SU-DHL-6 (cell line): ENCODE measurements at regions not wholly inside any gene's neighbourhood (a gene's known extent, or its start where the extent isn't known, plus 50 kb on each side); places are given as distances from the start of the nearest gene placed in this dataset.
"Not testable (repeated sequence)": the region's sequence is repeated elsewhere in the genome, so short reads cannot be mapped to it uniquely, and the experiment has no call there.

Experiments
- EZH2phosphoT487 ChIP-seq: fragments of 200-600 bp; sonication (generic), shearing (Covaris generic); conservative IDR thresholded peaks from 2 replicates; pipeline ENCODE4 v1.6.1; 2018; ENCODE audit warnings: mild to moderate bottlenecking, antibody characterized with exemption, low read length, moderate library complexity, mixed read lengths
- TF ChIP-seq, protein P1 (sequence below): fragments of 200-600 bp; sonication (generic); IDR thresholded peaks from one replicate; pipeline ENCODE4 v1.5.1; 2017; ENCODE audit warnings: antibody characterized with exemption, mild to moderate bottlenecking, low read length, moderate library complexity; ENCODE audit not compliant: insufficient read depth, poor library complexity, severe bottlenecking

DNA sequence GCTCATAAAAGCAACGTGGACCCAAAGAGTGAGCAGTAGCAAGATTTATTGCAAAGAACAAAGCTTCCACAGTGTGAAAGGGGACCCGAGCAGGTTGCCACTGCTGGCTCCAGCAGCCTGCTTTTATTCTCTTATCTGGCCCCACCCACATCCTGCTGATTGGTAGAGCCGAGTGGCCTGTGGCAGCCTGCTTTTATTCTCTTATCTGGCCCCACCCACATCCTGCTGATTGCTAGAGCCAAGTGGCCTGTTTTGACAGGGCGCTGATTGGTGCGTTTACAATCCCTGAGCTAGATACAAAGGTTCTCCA is 158.0 kb upstream of the GNAI1 start:
- TF ChIP-seq, protein P1, sequence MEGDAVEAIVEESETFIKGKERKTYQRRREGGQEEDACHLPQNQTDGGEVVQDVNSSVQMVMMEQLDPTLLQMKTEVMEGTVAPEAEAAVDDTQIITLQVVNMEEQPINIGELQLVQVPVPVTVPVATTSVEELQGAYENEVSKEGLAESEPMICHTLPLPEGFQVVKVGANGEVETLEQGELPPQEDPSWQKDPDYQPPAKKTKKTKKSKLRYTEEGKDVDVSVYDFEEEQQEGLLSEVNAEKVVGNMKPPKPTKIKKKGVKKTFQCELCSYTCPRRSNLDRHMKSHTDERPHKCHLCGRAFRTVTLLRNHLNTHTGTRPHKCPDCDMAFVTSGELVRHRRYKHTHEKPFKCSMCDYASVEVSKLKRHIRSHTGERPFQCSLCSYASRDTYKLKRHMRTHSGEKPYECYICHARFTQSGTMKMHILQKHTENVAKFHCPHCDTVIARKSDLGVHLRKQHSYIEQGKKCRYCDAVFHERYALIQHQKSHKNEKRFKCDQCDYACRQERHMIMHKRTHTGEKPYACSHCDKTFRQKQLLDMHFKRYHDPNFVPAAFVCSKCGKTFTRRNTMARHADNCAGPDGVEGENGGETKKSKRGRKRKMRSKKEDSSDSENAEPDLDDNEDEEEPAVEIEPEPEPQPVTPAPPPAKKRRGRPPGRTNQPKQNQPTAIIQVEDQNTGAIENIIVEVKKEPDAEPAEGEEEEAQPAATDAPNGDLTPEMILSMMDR: not testable (repeated sequence)
- TF ChIP-seq EZH2phosphoT487: not testable (repeated sequence)
